ENCODE measurements at regions not wholly inside any gene's neighbourhood (a gene's known extent, or its start where the extent isn't known, plus 50 kb on each side); places are given as distances from the start of the nearest gene placed in this dataset.

DNA sequence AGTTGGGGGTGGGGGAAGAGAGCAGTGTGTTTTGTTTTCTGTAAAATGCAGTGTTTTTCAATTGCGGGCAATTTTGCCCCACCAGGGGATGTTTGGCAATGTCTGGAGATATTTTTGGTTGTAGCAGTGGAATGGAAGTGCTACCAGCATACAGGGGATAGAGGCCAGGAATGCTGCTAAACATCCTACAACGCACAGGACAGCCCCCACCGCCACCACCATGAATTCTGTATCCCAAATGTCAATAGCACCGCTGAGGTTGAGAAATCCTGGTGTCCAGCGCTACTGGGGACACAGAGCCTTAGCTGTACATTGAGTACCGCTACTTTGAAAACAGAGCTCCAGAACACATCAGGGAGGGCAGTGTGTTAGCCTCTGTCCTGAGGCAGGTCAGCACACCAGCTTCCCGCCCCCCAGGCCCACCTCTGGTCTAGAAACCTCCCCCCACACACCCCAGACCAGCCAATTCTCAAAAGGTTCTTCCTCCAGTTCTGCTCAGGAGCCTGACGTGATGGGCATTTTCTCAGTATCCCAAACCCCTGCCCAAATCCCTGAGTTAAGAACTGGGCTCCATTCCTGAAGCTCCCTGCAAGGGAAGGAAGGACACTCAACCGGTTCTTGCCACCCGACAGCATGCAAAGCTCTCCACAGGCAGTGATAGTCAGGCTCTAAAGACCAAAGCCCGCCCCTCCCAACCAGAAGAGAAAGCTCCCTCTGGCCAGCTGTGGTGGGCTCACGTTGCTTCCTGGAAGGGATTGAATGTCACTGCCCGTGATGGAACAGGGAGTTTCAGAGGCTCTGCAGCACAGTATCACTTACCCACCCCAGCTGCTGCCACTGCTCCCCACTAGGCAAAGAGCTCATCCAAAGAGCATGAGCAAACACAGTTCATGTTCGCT is 321.5 kb upstream of the JARID2 start:
- no peak overlapping the region for H3K4me3 ChIP-seq
- 63 to 67% methylated on average over 14 of the region's 14 CpGs for WGBS, 2 donors
- H3K36me3 ChIP-seq (replicated peaks in 1 of 2; ENCODE audit: insufficient read depth in 1 of 2, low read depth in 2 of 2): no peaks in the 10 kb centered on the region
- ATAC-seq (peak; percentile 39), DNase-seq (peak in 3 of 4 donors; percentile 19 to 39 (median 25))
- H3K9me3 ChIP-seq: no peaks in the 10 kb centered on the region
- no peaks in the 10 kb centered on the region for H3K4me1 ChIP-seq
- intact Hi-C loops (cut with DNase I): no loop called here
- no peaks in the 10 kb centered on the region for H3K27me3 ChIP-seq
- TF ChIP-seq CTCF (IDR thresholded peaks at IDR 0.05) (no peak), POLR2A (IDR thresholded peaks at IDR 0.05) (no peak)
- no peak overlapping the region for H3K27ac ChIP-seq

DNA sequence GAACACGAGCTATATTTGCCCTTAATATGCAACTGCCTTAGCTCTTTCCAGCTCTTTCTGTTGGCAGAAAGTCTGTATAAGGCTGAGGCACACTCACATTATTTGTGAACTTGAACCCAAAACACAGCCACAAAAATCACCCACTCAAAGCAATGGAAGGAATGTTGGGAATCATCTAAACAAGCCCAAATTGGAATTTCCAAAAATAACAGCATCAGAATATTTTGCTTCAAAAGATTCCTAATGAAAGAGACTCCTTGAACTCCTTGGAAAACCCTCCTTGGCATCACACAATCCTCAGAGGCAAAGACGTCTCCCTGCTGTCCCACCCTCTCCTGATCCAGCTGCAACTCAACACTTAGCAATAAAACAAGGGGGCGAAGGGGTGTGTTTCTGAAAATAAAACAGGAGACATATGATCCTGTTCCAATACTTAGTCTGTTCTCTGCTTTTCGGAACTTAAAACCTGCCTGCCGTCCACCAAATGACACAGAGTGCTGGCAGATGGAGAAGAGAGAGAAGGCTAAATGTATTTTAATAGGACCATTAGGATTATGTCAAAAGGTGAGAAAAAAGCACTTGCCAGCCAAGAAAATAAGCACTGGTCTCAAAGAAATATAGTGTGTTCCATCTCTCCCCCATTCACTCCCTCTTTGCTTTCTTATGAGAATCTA is 320.7 kb upstream of the JARID2 start:
- ATAC-seq: no peak
- Histone ChIP-seq H3K36me3 (replicated peaks in 1 of 2; ENCODE audit: insufficient read depth in 1 of 2, low read depth in 2 of 2) (no peaks in the 10 kb centered on the region), H3K9me3 (no peaks in the 10 kb centered on the region), H3K27ac (no peak overlapping the region), H3K27me3 (no peaks in the 10 kb centered on the region), H3K4me1 (no peaks in the 10 kb centered on the region), H3K4me3 (no peak overlapping the region)
- 55 to 60% methylated on average over 5 of the region's 5 CpGs for WGBS, 2 donors
- DNase-seq: no peak
- TF ChIP-seq CTCF (IDR thresholded peaks at IDR 0.05) (no peak), POLR2A (IDR thresholded peaks at IDR 0.05) (no peak)
- intact Hi-C loops (cut with DNase I): no loop called here

- H3K27me3 ChIP-seq: no peaks in the 10 kb centered on the region
- H3K27ac ChIP-seq: no peak overlapping the region
- WGBS, 2 donors: 32 to 37% methylated on average over 3 of the region's 3 CpGs
- ATAC-seq (no peak), DNase-seq (no peak)
- intact Hi-C loops (cut with DNase I): no loop called here
- H3K36me3 ChIP-seq (replicated peaks in 1 of 2; ENCODE audit: insufficient read depth in 1 of 2, low read depth in 2 of 2): no peaks in the 10 kb centered on the region
- H3K4me3 ChIP-seq: no peak overlapping the region
- H3K4me1 ChIP-seq: no peaks in the 10 kb centered on the region
- TF ChIP-seq POLR2A (IDR thresholded peaks at IDR 0.05) (no peak), CTCF (IDR thresholded peaks at IDR 0.05) (no peak)
- H3K9me3 ChIP-seq: no peaks in the 10 kb centered on the region
Measured at GRCh38 chr6:14925699-14926026, 320.2 kb upstream of the JARID2 start.

DNA sequence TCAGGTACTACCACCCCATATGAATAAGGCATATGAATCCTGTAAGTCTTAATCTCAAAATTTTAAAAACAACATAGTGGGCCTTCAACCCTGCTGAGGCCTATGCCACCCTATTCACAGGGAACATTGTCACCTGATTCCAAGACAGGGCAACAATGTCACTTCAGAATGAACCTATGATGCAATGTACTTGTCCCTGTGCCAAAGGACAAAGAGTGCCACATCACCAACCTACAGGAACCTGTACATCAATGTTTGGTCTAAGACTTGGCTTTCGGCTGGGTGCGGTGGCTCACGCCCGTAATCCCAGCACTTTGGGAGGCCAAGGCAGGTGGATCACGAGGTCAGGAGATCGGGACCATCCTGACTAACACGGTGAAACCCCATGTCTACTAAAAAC is 318.5 kb upstream of the JARID2 start:
- 86 to 88% methylated on average over 7 of the region's 7 CpGs for WGBS, 2 donors
- TF ChIP-seq POLR2A (IDR thresholded peaks at IDR 0.05): no peak
- no peak for TF ChIP-seq CTCF (IDR thresholded peaks at IDR 0.05)
- H3K27ac ChIP-seq: no peak overlapping the region
- DNase-seq: peak in 1 of 4 donors; percentile 48
- no peaks in the 10 kb centered on the region for H3K4me1 ChIP-seq
- peak; percentile 38 for ATAC-seq
- no peaks in the 10 kb centered on the region for H3K27me3 ChIP-seq
- no peaks in the 10 kb centered on the region for H3K36me3 ChIP-seq (replicated peaks in 1 of 2; ENCODE audit: insufficient read depth in 1 of 2, low read depth in 2 of 2)
- H3K9me3 ChIP-seq: no peaks in the 10 kb centered on the region
- no peak overlapping the region for H3K4me3 ChIP-seq
- intact Hi-C loops (cut with DNase I): no loop called here

Measured in body of pancreas (tissue), 4 donors.